22Rv1 (cell line): ENCODE measurements at regions not wholly inside any gene's neighbourhood (a gene's known extent, or its start where the extent isn't known, plus 50 kb on each side); places are given as distances from the start of the nearest gene placed in this dataset.
"Not testable (repeated sequence)": the region's sequence is repeated elsewhere in the genome, so short reads cannot be mapped to it uniquely, and the experiment has no call there.

ENCODE experiments used
- H3K27ac ChIP-seq: fragments of 450-650 bp; 2 replicates; pipeline ENCODE4 v1.5.1; 2017
- ZFX ChIP-seq: fragments of 450-650 bp; IDR thresholded peaks from 2 replicates; pipeline ENCODE4 v1.6.1; 2017; ENCODE audit warnings: antibody characterized with exemption, borderline replicate concordance
- TF ChIP-seq, protein P1 (sequence below): fragments of 450-650 bp; IDR thresholded peaks from 2 replicates; pipeline ENCODE4 v1.5.1; 2017; ENCODE audit warnings: mild to moderate bottlenecking

DNA sequence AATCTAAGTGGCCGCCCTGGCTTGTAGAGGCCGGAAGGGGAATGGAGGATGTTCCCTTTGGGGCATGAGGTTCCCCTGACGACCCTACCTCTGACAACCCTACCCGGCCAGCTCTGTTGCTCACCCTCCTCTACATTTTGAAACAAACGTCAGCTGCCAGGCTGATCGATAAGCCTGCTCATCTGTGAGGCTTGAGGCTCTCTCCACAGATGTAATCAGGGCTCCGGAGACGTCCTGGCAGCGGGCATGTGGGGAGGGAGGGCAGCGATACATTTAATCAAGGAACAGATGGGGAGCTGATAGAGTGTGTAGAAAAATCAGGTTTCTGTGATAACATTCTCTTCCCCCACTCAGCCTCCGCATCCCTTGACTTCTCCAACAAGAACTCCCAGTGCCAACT is 212.3 kb upstream of the SDK2 start:
- no peak overlapping the region for H3K27ac ChIP-seq
- TF ChIP-seq ZFX: no peak
- TF ChIP-seq, protein P1, sequence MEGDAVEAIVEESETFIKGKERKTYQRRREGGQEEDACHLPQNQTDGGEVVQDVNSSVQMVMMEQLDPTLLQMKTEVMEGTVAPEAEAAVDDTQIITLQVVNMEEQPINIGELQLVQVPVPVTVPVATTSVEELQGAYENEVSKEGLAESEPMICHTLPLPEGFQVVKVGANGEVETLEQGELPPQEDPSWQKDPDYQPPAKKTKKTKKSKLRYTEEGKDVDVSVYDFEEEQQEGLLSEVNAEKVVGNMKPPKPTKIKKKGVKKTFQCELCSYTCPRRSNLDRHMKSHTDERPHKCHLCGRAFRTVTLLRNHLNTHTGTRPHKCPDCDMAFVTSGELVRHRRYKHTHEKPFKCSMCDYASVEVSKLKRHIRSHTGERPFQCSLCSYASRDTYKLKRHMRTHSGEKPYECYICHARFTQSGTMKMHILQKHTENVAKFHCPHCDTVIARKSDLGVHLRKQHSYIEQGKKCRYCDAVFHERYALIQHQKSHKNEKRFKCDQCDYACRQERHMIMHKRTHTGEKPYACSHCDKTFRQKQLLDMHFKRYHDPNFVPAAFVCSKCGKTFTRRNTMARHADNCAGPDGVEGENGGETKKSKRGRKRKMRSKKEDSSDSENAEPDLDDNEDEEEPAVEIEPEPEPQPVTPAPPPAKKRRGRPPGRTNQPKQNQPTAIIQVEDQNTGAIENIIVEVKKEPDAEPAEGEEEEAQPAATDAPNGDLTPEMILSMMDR: no peak

DNA sequence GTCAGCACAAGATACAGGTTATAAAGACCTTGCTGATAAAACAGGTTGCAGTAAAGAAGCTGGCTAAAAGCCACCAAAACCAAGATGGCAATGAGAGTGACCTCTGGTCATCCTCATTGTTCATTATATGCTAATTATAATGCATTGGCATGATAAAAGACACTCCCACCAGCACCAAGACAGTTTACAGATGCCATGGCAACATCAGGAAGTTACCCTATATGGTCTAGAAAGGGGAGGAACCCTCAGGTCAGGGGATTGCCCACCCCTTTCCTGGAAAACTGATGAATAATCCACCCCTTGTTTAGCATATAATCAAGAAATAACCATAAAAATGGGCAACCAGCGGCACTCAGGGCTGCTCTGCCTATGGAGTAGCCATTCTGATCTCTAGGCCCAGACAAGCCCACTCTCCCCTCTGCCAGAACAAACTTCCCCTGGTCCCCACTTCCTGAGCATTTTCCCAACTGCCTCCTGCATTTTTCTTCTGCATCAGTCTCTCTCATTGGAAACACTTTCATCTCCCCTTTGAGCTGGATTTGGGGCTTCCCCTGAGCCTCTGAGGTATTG is 215.3 kb upstream of the SDK2 start:
- H3K27ac ChIP-seq: not testable (repeated sequence)

DNA sequence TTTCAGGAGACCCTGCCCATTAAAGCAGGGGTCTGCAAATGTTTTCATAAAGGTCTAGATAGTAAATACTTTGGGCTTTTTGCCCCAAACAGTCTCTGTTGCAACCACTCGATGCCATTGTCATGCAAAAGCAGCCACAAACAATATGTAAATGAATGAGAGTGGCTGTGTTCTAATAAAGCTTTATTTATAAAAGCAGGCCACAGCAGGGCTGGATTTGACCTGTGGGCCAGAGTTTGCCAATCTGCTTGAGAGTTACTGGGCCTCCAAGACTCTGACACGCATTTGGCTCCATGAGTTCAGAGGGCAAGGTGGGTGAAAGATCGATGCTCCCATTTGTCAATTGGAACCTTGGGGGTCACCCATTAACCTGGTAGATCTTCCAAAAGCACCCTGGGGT is 217.3 kb upstream of the SDK2 start:
- H3K27ac ChIP-seq: no peak overlapping the region
- no peak for TF ChIP-seq ZFX
- TF ChIP-seq, protein P1: no peak

DNA sequence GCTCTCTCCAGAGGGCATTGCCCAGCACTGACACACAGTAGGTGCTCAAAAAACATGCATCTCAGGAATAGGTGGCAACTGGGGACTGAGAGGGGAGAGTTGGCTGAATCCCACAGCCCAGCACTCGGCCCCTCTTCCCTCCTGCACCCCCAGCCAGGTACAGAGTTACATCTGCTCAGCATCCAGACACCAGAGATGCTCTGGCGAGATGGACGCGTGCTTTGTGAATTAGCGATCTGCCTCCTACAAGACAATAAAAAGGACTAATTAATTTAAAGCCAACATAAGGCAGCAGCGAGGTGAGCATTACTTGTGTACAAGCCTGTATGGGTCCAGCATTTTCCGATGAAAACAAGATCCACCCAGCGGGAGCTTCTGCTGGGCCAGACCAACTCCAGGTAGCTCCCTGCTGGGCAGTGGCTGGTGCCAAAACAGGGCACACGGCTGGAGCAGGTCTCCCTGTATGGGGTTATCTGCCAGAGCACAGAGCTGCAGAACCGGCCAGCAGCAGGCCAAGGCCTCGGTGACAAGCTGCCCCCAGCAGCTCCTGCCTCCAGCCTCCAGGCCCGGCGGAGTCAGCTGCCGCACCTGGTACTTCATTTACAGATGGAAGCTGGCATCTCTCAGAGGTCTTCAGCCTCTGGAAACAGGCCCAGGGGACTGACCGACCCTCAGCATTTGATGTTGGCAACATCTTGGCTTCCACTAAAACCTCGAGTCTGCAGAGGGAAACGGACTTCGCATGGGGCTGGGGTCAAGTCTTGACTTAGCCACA is 219.7 kb upstream of the SDK2 start:
- no peak for TF ChIP-seq ZFX
- TF ChIP-seq, protein P1: no peak
- H3K27ac ChIP-seq: no peak overlapping the region

DNA sequence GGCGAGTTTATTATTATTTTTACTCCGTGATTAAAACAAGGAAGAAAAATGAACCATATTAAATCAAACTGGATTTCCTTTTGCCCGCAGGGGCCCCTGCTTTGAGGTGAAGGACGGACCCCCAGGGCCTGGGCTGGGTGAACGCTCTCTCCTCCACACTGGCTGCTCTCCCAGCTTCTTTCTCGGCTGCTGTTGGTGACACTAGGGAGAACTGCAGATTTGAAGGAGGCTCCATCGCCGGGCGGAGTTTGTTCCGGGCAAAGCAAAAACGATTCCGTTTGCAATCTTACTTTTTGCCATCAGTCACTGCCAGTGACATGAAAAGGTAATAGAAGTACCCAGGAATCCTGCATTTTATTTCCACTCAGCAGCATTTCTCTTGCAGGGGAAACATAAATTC is 221.6 kb upstream of the SDK2 start:
- no peak overlapping the region for H3K27ac ChIP-seq
- TF ChIP-seq, protein P1: no peak
- TF ChIP-seq ZFX: no peak

DNA sequence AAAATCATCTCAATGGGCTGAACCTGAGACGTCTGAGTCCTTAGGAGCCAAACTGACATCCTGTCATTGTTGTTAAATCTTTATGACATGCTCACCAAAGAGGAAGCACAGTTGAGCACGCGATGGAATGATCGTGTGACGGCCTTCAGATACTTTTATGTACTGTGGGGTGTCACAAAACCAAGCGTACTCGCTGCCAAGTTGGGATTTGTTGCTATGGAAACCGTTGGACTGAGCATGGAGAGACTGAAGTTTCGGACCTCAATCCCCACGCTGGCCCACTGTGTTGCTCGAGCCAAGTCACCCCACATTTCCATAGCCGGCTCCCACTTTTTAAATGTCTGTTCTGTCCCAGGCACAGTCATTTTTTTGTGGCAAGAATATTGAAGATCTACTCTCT is 222.8 kb upstream of the SDK2 start:
- no peak overlapping the region for H3K27ac ChIP-seq
- TF ChIP-seq ZFX: no peak
- TF ChIP-seq, protein P1: no peak

DNA sequence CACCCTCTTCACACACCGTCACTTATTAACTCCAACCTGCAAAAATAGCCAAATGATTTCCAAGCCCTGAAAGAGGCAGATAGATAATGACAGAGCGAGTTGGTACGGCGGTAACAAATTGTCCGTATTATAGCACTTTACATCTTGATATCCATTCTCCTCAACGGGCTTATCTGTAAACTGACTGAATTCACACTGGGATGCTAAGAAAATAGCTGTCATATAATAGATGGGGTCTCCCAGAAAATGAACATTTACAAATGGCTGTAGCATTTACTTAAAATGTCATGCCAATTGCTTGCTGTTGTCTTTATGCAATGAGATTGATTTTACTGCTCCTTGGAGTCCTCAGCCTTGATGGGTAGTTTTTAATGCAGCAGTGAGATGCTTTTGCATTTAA is 225.8 kb upstream of the SDK2 start:
- no peak for TF ChIP-seq ZFX
- TF ChIP-seq, protein P1: no peak
- H3K27ac ChIP-seq: no peak overlapping the region
